ENCODE measurements at regions not wholly inside any gene's neighbourhood (a gene's known extent, or its start where the extent isn't known, plus 50 kb on each side); places are given as distances from the start of the nearest gene placed in this dataset.
"Not testable (repeated sequence)": the region's sequence is repeated elsewhere in the genome, so short reads cannot be mapped to it uniquely, and the experiment has no call there.

- DNase-seq: no peak
These were observed 68.5 kb downstream of the TMCO5A start for GRCh38 chr15:38002883-38003477.

- no peak for DNase-seq
These were observed 69.9 kb downstream of the TMCO5A start for GRCh38 chr15:38004218-38004861.

- DNase-seq: no peak
These were observed 71.7 kb downstream of the TMCO5A start for GRCh38 chr15:38005953-38006808.

- no peak for DNase-seq
These were observed 76.0 kb downstream of the TMCO5A start for GRCh38 chr15:38010395-38010794.

- no peak for DNase-seq
These were observed 78.5 kb downstream of the TMCO5A start for GRCh38 chr15:38012894-38013293.

- DNase-seq: no peak
These were observed 83.3 kb downstream of the TMCO5A start for GRCh38 chr15:38017721-38018120.

- no peak for DNase-seq
These were observed 84.6 kb downstream of the TMCO5A start for GRCh38 chr15:38019066-38019465.

- DNase-seq: no peak
These were observed 86.8 kb downstream of the TMCO5A start for GRCh38 chr15:38021259-38021658.

- DNase-seq: no peak
These were observed 90.1 kb downstream of the TMCO5A start for GRCh38 chr15:38024293-38025091.

GRCh38 chr15:38025656-38026055, 91.2 kb downstream of the TMCO5A start:
- not testable (repeated sequence) for DNase-seq

GRCh38 chr15:38028869-38029268, 94.4 kb downstream of the TMCO5A start:
- no peak for DNase-seq

- DNase-seq: no peak
These were observed 95.3 kb downstream of the TMCO5A start for GRCh38 chr15:38029736-38030135.

- DNase-seq: no peak
These were observed 96.2 kb downstream of the TMCO5A start for GRCh38 chr15:38030609-38031008.

GRCh38 chr15:38035701-38036100, 101.3 kb downstream of the TMCO5A start:
- DNase-seq: no peak

GRCh38 chr15:38036790-38037338, 102.4 kb downstream of the TMCO5A start:
- no peak for DNase-seq

- DNase-seq: no peak
These were observed 104.4 kb downstream of the TMCO5A start for GRCh38 chr15:38038659-38039442.

GRCh38 chr15:38040615-38041014, 106.2 kb downstream of the TMCO5A start:
- no peak for DNase-seq

- DNase-seq: no peak
These were observed 107.1 kb downstream of the TMCO5A start for GRCh38 chr15:38041576-38041975.

GRCh38 chr15:38042211-38042610, 107.8 kb downstream of the TMCO5A start:
- DNase-seq: no peak

- no peak for DNase-seq
These were observed 108.4 kb downstream of the TMCO5A start for GRCh38 chr15:38042707-38043445.
